ENCODE measurements at regions not wholly inside any gene's neighbourhood (a gene's known extent, or its start where the extent isn't known, plus 50 kb on each side); places are given as distances from the start of the nearest gene placed in this dataset.

- TF ChIP-seq KDM5A (IDR thresholded peaks at IDR 0.05; ENCODE audit: low read length) (no peak), ASH2L (IDR thresholded peaks at IDR 0.05; ENCODE audit: low read length) (no peak), SUZ12 (IDR thresholded peaks at IDR 0.05; ENCODE audit: low read length) (no peak), POU5F1 (IDR thresholded peaks at IDR 0.05; ENCODE audit: low read depth, low read length) (no peak), CHD7 (IDR thresholded peaks at IDR 0.05; ENCODE audit: insufficient replicate concordance, low read length) (no peak)
Measured at GRCh38 chr5:7970816-7971215, 101.9 kb downstream of the MTRR start (continued).

Measured in H1 (cell line).